NCI-H2171 treated with DMSO at 0.1 percent for 48 hours (cell line): ENCODE measurements at regions not wholly inside any gene's neighbourhood (a gene's known extent, or its start where the extent isn't known, plus 50 kb on each side); places are given as distances from the start of the nearest gene placed in this dataset.

ENCODE experiments used
- DNase-seq: peaks from one replicate; lab custom pipeline; 2025; lab: John Stamatoyannopoulos, UW

DNA sequence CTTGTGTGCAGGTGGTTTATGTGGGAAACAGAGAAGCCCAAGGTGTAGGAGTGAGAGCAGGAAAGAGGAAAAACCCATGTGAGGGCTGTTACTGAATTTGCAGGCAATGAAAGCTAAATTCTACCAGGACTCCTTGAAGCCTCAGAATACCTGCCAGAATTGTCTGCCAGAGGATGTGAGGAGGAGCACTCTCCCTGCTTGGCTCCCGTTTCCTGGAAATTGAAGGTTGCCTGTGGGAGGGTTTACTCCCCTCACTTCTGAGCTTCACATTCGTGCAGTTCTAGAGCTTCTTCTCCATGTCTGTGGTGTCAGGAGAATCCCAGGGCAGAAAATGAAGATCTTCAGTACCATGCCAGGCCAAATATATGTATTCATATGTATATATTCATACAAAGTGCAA lies 220.8 kb upstream of the ZP4 start:
- no peak for DNase-seq

DNA sequence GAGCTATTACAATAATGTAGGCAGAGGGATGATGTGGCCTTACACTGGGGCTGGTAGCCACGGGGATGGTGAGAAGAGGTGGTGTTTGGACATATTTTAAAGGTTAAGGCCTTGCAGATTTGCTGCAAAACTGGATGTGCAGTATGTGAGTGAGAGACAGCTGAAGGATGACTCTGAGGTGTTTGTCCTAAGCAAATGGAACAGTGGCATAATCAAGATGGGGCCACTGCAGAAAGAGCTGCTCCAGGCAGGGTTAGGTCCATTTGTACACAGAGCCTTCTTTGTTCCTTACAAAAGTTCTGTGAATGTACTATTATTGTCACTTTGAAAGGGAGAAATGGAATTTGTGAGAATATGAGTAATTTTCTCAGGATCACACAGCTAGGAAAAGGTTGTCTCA lies 220.4 kb upstream of the ZP4 start:
- no peak for DNase-seq

DNA sequence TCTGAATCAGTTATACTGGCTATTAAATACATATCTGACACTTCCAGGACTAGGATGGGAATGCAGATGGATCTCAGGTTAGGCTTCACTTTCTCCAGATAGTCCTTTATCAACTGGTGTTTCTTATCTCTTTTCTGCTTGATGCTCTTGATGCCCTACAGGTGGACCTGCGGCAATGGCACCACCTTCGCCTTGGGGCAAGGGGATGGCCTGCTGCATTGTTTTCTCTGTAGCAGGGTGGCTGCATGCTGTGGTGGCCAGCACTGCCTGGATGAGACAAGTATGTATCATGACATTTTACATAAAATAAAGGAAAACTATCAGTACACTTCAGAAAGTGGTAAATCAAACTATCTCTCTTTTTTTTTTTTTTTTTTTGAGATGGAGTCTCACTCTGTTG lies 217.7 kb upstream of the ZP4 start:
- DNase-seq = no peak

DNA sequence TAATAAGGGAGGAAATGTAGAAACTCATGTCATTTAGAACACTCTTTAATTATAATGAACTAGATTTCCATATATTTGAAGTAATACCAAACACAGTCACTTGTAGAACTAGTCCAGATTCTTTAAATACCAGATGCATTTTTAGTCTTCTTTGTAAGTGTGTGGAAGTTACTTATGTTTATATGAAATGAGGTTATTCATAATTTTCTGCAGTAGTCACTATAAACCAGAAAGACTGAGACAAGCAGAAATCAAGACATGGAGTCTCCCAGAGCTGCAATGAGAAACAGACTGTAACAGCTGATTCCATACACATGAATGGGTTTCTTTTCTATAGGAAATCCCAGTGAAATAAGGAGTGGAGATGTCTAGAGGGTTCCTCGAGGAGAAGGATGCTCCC lies 216.6 kb upstream of the ZP4 start:
- no peak for DNase-seq

DNA sequence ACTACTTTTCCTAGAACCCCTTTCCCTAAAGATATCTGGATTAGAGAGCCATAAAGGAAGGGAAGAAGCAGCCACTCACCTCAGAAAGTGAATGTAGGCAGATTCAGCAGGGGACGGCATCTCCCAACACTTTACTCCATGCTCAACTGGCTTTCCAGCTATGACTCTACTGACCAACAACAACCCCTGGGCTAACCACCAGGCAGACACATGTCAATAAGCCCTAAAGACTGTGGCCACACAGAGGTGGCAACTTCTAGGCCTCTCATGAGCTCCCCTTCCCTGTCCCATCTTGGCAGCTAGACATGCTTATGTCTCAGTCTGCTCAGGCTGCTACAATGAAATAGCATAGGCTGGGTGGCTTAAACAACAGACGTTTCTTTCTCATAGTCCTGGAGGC lies 214.0 kb upstream of the ZP4 start:
- DNase-seq = no peak

DNA sequence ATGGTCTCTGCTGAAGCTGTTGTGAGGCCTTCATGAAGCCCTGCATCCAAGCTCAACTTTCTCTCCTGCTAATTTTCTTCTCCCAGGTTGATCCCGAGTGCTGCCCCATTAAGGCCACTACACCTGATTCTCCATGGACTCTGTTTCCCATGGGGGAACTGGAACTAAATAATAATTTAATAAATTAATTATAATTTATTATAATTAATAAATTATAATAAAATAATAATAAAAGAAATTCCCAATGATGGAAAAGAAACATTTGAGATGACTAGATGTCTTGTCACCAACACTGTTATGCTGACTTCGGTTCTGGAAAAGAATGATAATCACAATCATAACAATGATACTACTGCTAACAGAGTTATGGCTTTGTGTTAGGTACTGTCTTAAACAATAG lies 211.2 kb upstream of the ZP4 start:
- DNase-seq = no peak

DNA sequence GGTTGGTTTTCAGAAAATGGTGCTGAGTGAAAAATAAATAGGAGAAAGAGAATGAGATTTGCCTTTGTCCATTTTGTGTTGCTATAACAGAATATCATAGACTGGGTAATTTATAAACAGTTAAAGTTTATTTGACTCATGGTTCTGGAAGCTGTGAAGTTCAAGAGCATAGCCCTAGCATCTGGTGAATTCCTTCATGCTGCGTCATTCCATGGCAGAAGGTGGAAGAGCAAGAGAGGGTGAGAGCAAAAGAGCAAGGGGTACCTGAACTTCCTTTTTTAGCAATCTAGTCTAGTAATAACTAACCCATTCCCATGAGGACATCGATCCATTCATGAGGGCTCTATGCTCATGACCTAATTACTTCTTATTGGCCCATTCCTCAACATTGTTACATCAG lies 209.1 kb upstream of the ZP4 start:
- DNase-seq = no peak

DNA sequence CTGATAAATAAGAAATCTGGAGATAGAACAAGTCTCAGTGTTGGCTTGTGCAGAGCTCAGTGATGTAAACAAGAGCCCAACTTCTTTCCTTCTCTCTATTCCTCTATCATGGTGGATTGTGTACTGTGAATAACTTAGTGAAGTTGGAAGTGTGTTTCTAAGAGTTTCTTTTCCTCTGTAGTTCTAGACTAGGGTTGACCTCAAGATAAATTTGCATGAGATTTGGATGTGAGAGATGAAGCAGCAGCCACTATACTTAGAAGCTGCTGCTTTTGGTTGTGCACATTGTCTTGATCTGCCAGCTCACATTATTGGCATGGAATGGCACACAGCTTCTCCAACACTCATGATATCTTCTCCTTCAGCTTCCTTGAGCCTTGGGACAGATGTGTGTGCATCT lies 198.9 kb upstream of the ZP4 start:
- DNase-seq = no peak

DNA sequence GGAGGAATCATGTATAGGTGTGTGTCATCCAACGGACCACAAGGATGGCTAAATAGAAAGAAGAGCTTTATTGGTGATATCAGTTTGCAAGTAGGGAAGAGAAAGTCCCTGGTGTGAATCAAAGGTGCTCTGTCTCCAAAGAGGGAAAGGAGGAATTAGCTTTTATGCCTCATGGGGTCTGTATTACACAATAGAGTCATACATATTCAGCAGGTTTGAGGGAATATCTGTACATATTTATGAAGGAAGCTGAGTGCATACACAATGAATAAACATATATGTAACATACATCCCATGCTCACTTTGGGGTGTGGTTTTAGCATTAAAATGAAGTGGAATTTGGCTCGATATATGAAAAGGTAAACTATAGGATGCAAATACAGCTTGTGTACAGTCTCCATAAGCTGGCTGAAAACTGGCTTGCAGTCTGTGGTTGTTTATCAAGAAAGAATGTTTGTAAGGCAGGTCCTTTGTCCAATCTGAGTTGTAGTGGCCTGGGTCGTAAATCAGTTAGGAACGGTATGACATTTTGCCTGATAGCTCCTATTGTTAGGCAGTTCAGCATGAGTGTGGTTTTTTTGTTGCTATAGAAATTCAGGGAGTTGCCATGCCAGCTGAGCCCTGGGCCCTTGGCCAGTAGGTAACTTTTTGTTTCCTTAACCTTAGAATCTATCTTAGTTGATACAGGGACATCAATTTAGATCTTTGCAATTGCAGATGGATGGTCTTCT lies 198.0 kb upstream of the ZP4 start:
- no peak for DNase-seq

DNA sequence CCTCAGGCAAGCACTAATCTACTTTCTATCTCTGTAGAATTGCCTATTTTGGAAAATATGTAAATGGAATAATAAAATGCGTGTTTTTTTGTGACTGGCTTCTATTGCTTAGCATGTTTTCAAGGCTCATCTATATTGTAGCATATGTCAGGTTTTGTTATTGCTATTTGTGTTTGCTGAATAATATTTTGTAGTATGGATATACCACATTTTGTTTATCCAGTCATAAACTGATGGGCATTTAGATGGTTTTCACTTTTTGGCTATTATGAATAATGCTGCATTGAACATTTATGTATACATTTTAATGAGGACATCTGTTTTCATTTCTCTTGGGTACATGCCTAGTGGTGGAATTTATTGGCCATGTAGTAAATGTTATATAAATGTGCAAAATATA lies 183.3 kb upstream of the ZP4 start:
- no peak for DNase-seq

DNA sequence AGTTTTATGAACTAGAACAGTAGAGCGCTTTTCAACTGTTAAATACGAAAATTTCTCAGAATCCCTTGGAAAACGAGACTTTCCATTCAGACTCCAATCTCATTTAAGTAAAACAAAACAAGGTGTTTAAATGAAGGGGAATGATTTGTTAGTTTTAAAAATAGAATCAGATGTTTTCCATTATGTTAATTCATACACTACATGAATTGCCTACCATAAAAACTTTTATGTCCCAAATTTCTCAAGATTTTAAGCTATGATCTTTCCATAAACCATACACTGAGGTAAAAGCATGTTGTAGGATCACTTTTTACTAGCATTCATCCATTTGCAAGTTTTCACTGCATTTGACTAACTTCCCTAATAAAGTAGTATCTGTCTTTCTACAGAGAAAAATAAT lies 180.3 kb upstream of the ZP4 start:
- no peak for DNase-seq

DNA sequence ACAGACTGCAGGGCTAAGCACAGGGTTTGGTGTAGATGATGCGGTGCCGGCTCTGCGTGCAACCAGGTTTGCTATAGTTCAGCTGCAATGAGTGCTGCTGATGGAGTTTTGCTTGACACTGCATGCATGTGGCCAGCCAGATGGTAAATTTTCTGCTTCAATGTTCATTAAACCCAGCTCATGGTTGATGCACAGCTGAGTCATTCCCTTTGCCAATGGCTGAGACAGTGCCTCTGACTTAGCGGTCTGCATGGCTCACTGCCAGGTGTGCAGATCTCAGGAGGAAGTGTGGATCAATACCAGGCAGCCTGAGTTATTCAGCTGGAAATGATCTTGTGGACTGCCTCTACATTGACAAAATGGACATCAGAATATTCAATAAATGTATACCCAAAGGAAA lies 172.7 kb upstream of the ZP4 start:
- DNase-seq = peak; percentile 95

DNA sequence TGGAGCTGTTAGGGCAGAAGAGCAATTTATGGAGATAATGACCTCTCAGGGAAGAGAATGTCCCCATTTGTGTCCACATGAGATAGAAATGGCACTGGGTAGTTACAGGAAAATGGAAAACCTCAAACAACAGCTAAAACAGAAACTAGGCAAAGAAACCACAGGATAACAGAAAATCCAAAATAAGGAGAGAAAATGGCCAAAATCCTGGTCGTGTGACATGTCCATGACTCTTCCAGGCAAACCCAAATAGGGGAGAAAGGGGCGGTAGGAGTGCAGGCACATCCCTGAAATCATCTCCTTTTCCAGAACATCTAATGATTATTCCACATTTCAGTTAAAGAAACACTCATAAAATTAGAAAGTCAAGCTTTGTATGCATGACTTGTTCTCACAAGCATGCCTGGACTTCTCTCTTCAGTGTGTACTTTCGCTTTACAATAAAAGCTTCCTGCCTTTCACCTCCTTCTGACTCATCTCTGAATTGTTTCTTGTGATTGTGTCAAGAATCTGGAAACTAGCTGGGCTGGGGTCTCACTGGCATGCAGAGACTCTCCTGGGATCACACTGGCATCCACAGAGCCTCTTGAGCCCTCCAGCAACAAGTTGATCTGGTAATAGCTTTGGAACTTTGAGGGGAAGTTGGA lies 171.4 kb upstream of the ZP4 start:
- no peak for DNase-seq

DNA sequence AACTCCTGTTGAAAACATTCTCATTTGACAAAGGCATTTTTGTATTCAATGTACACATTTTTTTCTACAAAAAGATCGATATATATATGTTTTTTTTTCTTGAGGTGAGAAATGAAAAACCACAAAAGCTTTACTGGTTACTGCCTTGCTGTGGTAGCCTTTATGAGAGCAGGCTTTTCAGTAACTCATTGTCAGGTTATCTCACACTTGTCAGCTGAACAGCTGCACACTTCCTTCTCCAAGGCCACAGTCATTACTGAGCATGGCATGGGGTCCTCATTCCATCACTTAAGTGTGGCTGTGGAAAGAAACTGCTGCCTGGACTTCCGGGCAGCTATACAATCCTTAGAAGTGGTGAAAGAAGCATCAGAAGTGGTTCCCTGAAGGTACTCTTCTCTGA lies 169.3 kb upstream of the ZP4 start:
- DNase-seq = no peak

DNA sequence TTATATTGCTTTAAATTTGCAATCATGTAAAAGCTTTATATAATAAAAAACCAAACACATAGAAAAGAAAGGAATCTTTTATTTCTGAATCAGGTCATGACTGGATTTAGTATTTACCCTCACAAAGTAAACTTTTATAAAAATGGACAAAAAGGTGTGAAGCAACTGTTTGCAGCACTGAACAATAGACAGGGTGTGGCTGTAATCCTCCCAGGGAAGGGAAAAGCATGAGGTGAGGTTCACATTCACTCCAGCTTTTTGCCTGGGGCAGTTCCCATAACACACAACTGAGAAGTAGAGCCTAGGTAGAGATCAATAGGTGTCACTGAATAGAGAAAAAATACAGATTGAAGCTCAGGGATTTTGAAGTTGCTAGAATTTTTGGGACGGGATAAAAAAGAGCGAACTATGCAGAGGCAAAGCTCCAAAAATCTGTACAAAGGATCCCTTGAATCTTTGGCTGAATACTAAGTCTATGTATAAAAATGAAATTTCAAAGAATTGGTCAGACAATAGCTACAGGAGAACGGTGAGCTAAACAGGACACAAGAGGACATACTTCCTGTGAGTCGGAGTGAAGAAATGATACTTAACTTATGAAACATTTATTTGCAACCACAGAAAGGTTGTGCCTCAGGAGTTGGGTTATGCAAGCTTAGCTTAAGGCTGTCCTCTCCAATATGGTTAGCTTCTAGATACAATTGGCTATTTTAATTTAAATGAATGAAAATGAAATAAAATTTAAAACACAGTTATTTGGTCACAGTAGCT lies 162.0 kb upstream of the ZP4 start:
- no peak for DNase-seq

DNA sequence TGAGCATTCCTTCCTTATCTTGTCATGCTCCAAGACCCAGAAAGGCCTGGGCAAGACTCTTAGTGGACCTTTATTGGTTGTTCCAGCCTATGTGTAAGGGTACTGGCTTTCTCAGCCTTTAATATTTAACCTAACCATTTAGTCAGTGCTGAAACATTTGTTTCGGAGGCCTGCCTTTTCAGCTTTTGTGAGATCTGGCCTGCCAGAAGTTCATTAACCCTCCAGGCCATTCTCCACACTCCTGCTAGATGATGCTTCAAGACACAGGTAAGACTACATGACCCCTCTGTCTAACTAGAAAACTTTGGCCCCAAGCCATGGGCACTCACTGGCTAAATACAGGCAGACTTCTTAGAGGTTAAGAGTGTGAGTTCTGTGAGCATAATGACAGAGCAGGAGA lies 138.4 kb upstream of the ZP4 start:
- no peak for DNase-seq

DNA sequence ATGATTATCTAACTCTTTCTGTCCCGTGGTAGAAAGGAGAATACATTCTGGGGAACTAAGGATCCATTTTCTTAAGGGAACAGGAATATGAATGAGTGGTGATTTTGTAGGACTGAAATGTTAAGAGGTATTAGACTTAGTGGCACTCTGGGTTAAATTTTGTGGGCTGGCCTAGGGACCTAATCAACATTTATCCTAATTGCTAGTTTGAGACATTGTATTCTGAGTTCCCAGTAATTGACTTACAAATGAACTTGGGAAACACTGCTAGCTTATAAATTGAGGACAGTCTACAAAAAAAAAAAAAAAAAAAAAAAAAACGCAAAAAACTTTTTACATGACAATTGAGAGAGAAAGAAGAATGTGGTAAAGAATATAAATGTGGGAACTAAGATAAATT lies 136.6 kb upstream of the ZP4 start:
- no peak for DNase-seq

DNA sequence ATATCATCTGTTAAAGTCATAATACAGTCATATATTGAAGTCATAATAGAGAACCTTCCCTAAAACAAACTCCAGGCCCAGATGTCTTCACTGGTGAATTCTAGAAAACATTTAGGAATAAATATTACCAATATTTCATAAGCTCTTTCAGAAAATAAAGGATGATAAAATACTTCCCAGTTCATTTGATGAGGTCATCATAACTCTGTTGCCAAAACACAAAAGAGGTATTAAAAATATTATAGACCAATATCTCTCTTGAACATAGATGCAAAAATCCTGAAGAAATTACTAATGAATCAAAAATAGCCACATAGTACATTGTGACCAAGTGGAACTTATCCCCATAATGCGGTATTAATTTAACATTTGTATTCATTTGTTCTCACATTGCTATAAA lies 132.4 kb upstream of the ZP4 start:
- DNase-seq = no peak

DNA sequence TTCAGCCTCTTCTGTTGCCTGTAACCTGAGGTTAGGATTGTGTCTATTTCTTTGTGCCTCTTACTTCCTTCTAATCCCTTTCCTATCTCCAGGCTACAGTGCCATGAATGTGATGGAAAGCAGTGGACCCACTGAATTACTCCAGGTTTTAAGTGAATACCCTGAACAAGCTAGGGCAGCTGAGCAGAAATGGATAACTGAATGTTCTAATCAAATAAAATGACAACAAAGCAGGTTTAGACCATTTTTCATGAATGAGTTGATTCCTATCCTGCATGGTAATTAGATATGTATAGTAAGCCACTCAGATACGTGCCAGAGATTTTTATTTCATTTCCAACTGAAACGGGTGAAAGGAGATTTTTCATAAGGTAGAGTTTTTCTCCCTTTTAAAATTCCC lies 127.5 kb upstream of the ZP4 start:
- no peak for DNase-seq

DNA sequence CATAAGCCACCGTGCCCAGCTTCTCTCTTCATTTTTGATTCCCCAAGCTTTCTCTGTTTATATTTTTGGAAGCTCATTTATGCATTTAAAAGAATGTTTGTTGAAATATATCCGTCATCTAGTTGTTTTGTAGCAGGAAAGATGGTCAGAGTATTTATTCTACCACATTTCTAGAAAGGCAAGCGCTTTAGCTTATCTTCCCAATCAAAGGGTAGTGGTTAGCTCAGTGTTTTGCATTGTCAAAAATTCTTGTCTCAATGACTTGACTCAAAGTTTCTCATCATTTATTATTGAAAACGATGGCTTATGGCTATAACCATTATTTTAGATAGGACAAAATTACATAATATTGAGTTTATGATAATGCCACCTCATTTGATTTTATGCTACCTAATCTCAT lies 116.1 kb upstream of the ZP4 start:
- DNase-seq = no peak

DNA sequence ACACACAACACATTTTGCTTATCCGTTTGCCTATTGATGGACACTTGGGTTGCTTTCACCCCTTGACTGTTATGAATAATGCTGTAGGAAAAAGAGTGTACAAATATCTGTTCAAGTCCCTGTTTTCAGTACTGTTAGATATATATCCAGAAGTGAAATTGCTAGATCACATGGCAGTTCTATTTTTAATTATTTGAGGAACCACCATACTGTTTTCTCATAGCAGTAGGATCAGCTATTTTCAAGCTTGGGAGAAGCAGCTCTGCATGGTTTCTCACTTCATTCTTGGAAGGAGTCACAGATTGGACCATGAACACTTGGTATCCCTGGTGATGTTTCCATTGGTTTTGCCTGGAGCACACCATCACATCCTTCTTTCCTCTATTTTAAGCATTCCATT lies 114.4 kb upstream of the ZP4 start:
- DNase-seq = no peak

DNA sequence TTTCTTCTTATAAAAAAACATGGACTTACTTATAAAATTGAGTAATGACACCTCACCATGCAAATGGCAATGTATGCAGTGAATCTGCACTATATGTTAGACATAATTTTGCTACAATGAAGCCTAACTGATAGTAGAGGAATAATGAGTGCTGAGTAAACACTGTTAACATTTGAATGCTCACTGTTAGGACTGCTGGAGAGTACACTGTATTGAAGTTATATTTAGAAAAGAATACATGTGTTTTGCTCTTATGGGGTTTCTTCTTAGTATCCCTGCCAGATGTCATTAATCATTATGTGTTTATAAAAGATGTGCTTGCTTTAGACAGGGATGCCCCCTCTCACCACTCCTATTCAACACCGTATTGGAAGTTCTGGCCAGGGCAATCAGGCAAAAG lies 111.1 kb upstream of the ZP4 start:
- no peak for DNase-seq

DNA sequence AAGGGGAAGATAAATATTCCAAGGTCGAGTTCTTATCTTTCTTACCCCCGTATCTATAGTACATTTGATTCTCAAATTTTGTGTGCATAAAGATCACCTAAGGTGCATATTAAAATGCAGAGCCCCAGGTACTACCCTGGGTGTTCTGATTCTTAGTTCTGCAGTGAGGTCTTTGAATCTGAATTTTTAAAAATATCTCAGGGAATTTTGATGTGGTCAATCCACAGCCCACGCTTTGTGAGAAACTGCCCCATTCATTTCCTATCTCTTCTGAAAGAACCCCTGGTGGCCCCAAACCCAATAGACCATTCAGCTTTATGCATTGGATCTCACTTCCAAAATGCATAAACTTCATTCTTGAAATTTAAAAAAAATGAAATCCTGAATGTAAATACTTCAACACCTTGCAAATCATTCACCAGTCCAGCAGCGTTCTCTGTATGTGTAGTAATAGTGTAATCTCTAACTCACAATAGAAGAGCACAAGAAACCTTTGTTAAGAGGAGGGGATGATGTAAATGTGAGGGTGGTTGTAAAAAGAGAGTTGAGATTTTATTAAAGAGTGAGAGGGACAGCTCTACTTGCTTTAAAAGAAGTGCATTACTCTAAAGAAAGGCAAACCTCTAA lies 108.8 kb upstream of the ZP4 start:
- no peak for DNase-seq
